A673 (cell line): ENCODE measurements at regions not wholly inside any gene's neighbourhood (a gene's known extent, or its start where the extent isn't known, plus 50 kb on each side); places are given as distances from the start of the nearest gene placed in this dataset.

ENCODE experiments used
- EZH2 ChIP-seq: fragments of 200-600 bp; sonication (generic); IDR thresholded peaks from 2 replicates; pipeline ENCODE4 v1.6.1; 2017; ENCODE audit warnings: borderline replicate concordance, low read depth, mild to moderate bottlenecking, mixed read lengths, antibody characterized with exemption, low read length; ENCODE audit not compliant: poor library complexity, severe bottlenecking
- TF ChIP-seq, protein P1 (sequence below): fragments of 300-800, 200-600 bp; sonication (generic); conservative IDR thresholded peaks from 2 replicates; pipeline ENCODE4 v1.5.1; 2017; ENCODE audit warnings: low read depth, mild to moderate bottlenecking, antibody characterized with exemption, low read length, moderate library complexity, mixed read lengths

GRCh38 chr6:156595476-156595875 lies 181.7 kb upstream of the ARID1B start:
- TF ChIP-seq EZH2, result no peak
- TF ChIP-seq, protein P1, sequence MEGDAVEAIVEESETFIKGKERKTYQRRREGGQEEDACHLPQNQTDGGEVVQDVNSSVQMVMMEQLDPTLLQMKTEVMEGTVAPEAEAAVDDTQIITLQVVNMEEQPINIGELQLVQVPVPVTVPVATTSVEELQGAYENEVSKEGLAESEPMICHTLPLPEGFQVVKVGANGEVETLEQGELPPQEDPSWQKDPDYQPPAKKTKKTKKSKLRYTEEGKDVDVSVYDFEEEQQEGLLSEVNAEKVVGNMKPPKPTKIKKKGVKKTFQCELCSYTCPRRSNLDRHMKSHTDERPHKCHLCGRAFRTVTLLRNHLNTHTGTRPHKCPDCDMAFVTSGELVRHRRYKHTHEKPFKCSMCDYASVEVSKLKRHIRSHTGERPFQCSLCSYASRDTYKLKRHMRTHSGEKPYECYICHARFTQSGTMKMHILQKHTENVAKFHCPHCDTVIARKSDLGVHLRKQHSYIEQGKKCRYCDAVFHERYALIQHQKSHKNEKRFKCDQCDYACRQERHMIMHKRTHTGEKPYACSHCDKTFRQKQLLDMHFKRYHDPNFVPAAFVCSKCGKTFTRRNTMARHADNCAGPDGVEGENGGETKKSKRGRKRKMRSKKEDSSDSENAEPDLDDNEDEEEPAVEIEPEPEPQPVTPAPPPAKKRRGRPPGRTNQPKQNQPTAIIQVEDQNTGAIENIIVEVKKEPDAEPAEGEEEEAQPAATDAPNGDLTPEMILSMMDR, result no peak
